BLaER1 (cell line): ENCODE measurements at regions not wholly inside any gene's neighbourhood (a gene's known extent, or its start where the extent isn't known, plus 50 kb on each side); places are given as distances from the start of the nearest gene placed in this dataset.

Source experiments
- H3K27ac ChIP-seq: shearing (Covaris generic); formaldehyde crosslinking; 2 replicates; pipeline ENCODE4 v1.8.1; 2022
- H3K27me3 ChIP-seq: shearing (Covaris generic); formaldehyde crosslinking; 2 replicates; pipeline ENCODE4 v1.8.1; 2022
- H3K36me3 ChIP-seq: shearing (Covaris generic); formaldehyde crosslinking; 2 replicates; pipeline ENCODE4 v1.8.1; 2022
- H3K4me1 ChIP-seq: shearing (Covaris generic); formaldehyde crosslinking; 2 replicates; pipeline ENCODE4 v1.8.1; 2022
- H3K4me2 ChIP-seq: shearing (Covaris generic); formaldehyde crosslinking; 2 replicates; pipeline ENCODE4 v1.8.1; 2022
- H3K4me3 ChIP-seq: shearing (Covaris generic); formaldehyde crosslinking; 2 replicates; pipeline ENCODE4 v1.8.1; 2022
- H3K9ac ChIP-seq: shearing (Covaris generic); formaldehyde crosslinking; 2 replicates; pipeline ENCODE4 v1.8.1; 2022
- H3K9me3 ChIP-seq: shearing (Covaris generic); formaldehyde crosslinking; 2 replicates; pipeline ENCODE4 v1.8.1; 2022
- H4K20me1 ChIP-seq: shearing (Covaris generic); formaldehyde crosslinking; 2 replicates; pipeline ENCODE4 v1.8.1; 2022
- Cebpa-rat ChIP-seq: shearing (Covaris generic); IDR thresholded peaks from 2 replicates; pipeline ENCODE4 v1.8.1; 2022

GRCh38 chr6:121999456-122000065, 399.9 kb upstream of the HSF2 start:
- Histone ChIP-seq H3K4me1 (no peaks in the 10 kb centered on the region), H3K9ac (no peak overlapping the region), H3K9me3 (no peaks in the 10 kb centered on the region), H3K36me3 (no peaks in the 10 kb centered on the region), H3K27ac (no peak overlapping the region), H3K4me2 (no peak overlapping the region), H3K27me3 (no peaks in the 10 kb centered on the region), H3K4me3 (no peak overlapping the region), H4K20me1 (no peaks in the 10 kb centered on the region)
- TF ChIP-seq Cebpa-rat: no peak

GRCh38 chr6:122005661-122006060, 393.8 kb upstream of the HSF2 start:
- Histone ChIP-seq H3K4me3 (no peak overlapping the region), H3K9ac (no peak overlapping the region), H4K20me1 (no peaks in the 10 kb centered on the region), H3K27me3 (no peaks in the 10 kb centered on the region), H3K4me2 (no peak overlapping the region), H3K9me3 (no peaks in the 10 kb centered on the region), H3K4me1 (no peaks in the 10 kb centered on the region), H3K36me3 (no peaks in the 10 kb centered on the region), H3K27ac (no peak overlapping the region)
- no peak for TF ChIP-seq Cebpa-rat

GRCh38 chr6:122007339-122007738, 392.1 kb upstream of the HSF2 start:
- Histone ChIP-seq H3K27me3 (no peaks in the 10 kb centered on the region), H3K9me3 (no peaks in the 10 kb centered on the region), H3K36me3 (no peaks in the 10 kb centered on the region), H3K4me2 (no peak overlapping the region), H3K27ac (no peak overlapping the region), H3K4me1 (no peaks in the 10 kb centered on the region), H3K4me3 (no peak overlapping the region), H4K20me1 (no peaks in the 10 kb centered on the region), H3K9ac (no peak overlapping the region)
- TF ChIP-seq Cebpa-rat: no peak

GRCh38 chr6:122008101-122008999, 391.1 kb upstream of the HSF2 start:
- H4K20me1 ChIP-seq: no peaks in the 10 kb centered on the region
- H3K4me3 ChIP-seq: no peak overlapping the region
- H3K27me3 ChIP-seq: no peaks in the 10 kb centered on the region
- no peak overlapping the region for H3K27ac ChIP-seq
- H3K36me3 ChIP-seq: no peaks in the 10 kb centered on the region
- no peaks in the 10 kb centered on the region for H3K4me1 ChIP-seq
- TF ChIP-seq Cebpa-rat: no peak
- H3K9me3 ChIP-seq: no peaks in the 10 kb centered on the region
- H3K4me2 ChIP-seq: no peak overlapping the region
- no peak overlapping the region for H3K9ac ChIP-seq

GRCh38 chr6:122009000-122009350, 390.5 kb upstream of the HSF2 start:
- Histone ChIP-seq H3K4me1 (no peaks in the 10 kb centered on the region), H3K9ac (no peak overlapping the region), H3K27me3 (no peaks in the 10 kb centered on the region), H3K4me3 (no peak overlapping the region), H3K36me3 (no peaks in the 10 kb centered on the region), H3K4me2 (no peak overlapping the region), H3K27ac (no peak overlapping the region), H3K9me3 (no peaks in the 10 kb centered on the region), H4K20me1 (no peaks in the 10 kb centered on the region)
- TF ChIP-seq Cebpa-rat: no peak

- no peaks in the 10 kb centered on the region for H4K20me1 ChIP-seq
- no peaks in the 10 kb centered on the region for H3K36me3 ChIP-seq
- H3K4me2 ChIP-seq: no peak overlapping the region
- no peaks in the 10 kb centered on the region for H3K27me3 ChIP-seq
- TF ChIP-seq Cebpa-rat: no peak
- no peak overlapping the region for H3K27ac ChIP-seq
- no peaks in the 10 kb centered on the region for H3K9me3 ChIP-seq
- H3K9ac ChIP-seq: no peak overlapping the region
- H3K4me1 ChIP-seq: no peaks in the 10 kb centered on the region
- no peak overlapping the region for H3K4me3 ChIP-seq
Measured at GRCh38 chr6:122012578-122012977, 386.9 kb upstream of the HSF2 start.

GRCh38 chr6:122014961-122015360, 384.5 kb upstream of the HSF2 start:
- H3K9me3 ChIP-seq: no peaks in the 10 kb centered on the region
- no peaks in the 10 kb centered on the region for H3K36me3 ChIP-seq
- no peak overlapping the region for H3K4me3 ChIP-seq
- H3K9ac ChIP-seq: no peak overlapping the region
- H4K20me1 ChIP-seq: no peaks in the 10 kb centered on the region
- no peaks in the 10 kb centered on the region for H3K4me1 ChIP-seq
- no peak for TF ChIP-seq Cebpa-rat
- no peak overlapping the region for H3K4me2 ChIP-seq
- no peak overlapping the region for H3K27ac ChIP-seq
- H3K27me3 ChIP-seq: no peaks in the 10 kb centered on the region

- no peaks in the 10 kb centered on the region for H3K27me3 ChIP-seq
- TF ChIP-seq Cebpa-rat: no peak
Measured at GRCh38 chr6:122020588-122021264, 378.7 kb upstream of the HSF2 start.

GRCh38 chr6:122025104-122025503, 374.3 kb upstream of the HSF2 start:
- H3K27me3 ChIP-seq: no peaks in the 10 kb centered on the region
- no peaks in the 10 kb centered on the region for H3K4me1 ChIP-seq
- H3K9ac ChIP-seq: no peak overlapping the region
- H3K9me3 ChIP-seq: no peaks in the 10 kb centered on the region
- H4K20me1 ChIP-seq: no peaks in the 10 kb centered on the region
- no peak overlapping the region for H3K4me2 ChIP-seq
- no peaks in the 10 kb centered on the region for H3K36me3 ChIP-seq
- TF ChIP-seq Cebpa-rat: no peak
- no peak overlapping the region for H3K27ac ChIP-seq
- H3K4me3 ChIP-seq: no peak overlapping the region

More at GRCh38 chr6:122020588-122021264, 378.7 kb upstream of the HSF2 start:
- Histone ChIP-seq H3K9me3 (no peaks in the 10 kb centered on the region), H3K4me2 (no peak overlapping the region), H3K9ac (no peak overlapping the region), H3K36me3 (no peaks in the 10 kb centered on the region), H3K27ac (no peak overlapping the region), H3K4me1 (no peaks in the 10 kb centered on the region), H4K20me1 (no peaks in the 10 kb centered on the region), H3K4me3 (no peak overlapping the region)
